OCI-LY1 (cell line): ENCODE measurements at regions not wholly inside any gene's neighbourhood (a gene's known extent, or its start where the extent isn't known, plus 50 kb on each side); places are given as distances from the start of the nearest gene placed in this dataset.

Experiments used
- H2AFZ ChIP-seq: fragments of 200-600 bp; sonication (generic), shearing (Covaris generic); 2 replicates; pipeline ENCODE4 v1.6.0; 2014; ENCODE audit warnings: antibody characterized with exemption, mild to moderate bottlenecking, low read length
- H3F3A ChIP-seq: fragments of 200-600 bp; sonication (generic), shearing (Covaris generic); 2 replicates; pipeline ENCODE4 v1.6.0; 2014; ENCODE audit warnings: mild to moderate bottlenecking, antibody characterized with exemption, low read length, moderate library complexity; ENCODE audit not compliant: insufficient read depth
- H3K27ac ChIP-seq: fragments of 200-600 bp; sonication (generic); 2 replicates; pipeline ENCODE4 v1.5.1; 2014; ENCODE audit warnings: low read length, mixed run types, mild to moderate bottlenecking, low read depth; ENCODE audit not compliant: poor library complexity, severe bottlenecking
- H3K27me3 ChIP-seq: fragments of 200-600 bp; sonication (generic); 2 replicates; pipeline ENCODE4 v1.6.0; 2014; ENCODE audit warnings: antibody characterized with exemption, mild to moderate bottlenecking, low read length, moderate library complexity; ENCODE audit not compliant: insufficient read depth
- H3K36me3 ChIP-seq: fragments of 200-600 bp; sonication (generic); 2 replicates; pipeline ENCODE4 v1.6.1; 2014; ENCODE audit warnings: mild to moderate bottlenecking, antibody characterized with exemption, low read length, moderate library complexity, mixed read lengths; ENCODE audit not compliant: insufficient read depth
- H3K4me1 ChIP-seq: fragments of 200-600 bp; sonication (generic); 2 replicates; pipeline ENCODE4 v1.5.1; 2014; ENCODE audit warnings: mild to moderate bottlenecking, low read length, moderate library complexity; ENCODE audit not compliant: insufficient read depth, severe bottlenecking
- H3K4me2 ChIP-seq: fragments of 200-600 bp; sonication (generic), shearing (Covaris generic); 2 replicates; pipeline ENCODE4 v1.6.1; 2014; ENCODE audit warnings: low read length
- H3K4me3 ChIP-seq: fragments of 200-600 bp; sonication (generic); 2 replicates; pipeline ENCODE4 v1.5.1; 2014; ENCODE audit warnings: low read length, low read depth, mild to moderate bottlenecking, mixed read lengths; ENCODE audit not compliant: poor library complexity, severe bottlenecking
- H3K79me2 ChIP-seq: fragments of 200-600 bp; shearing (Covaris generic); 2 replicates; pipeline ENCODE4 v1.6.1; 2016; ENCODE audit warnings: mixed run types, low read length, mixed read lengths; ENCODE audit not compliant: insufficient read depth
- H3K9ac ChIP-seq: fragments of 200-600 bp; sonication (generic), shearing (Covaris generic); 2 replicates; pipeline ENCODE4 v1.6.1; 2014; ENCODE audit warnings: mild to moderate bottlenecking, low read length, mixed read lengths
- H3K9me2 ChIP-seq: fragments of 200-600 bp; sonication (generic), shearing (Covaris generic); 2 replicates; pipeline ENCODE4 v1.6.1; 2014; ENCODE audit warnings: low read depth, mild to moderate bottlenecking, low read length, mixed read lengths
- H3K9me3 ChIP-seq: fragments of 200-600 bp; shearing (Covaris generic); 2 replicates; pipeline ENCODE4 v1.6.1; 2014; ENCODE audit warnings: low read length, mixed read lengths
- H4K20me1 ChIP-seq: fragments of 200-600 bp; sonication (generic), shearing (Covaris generic); 2 replicates; pipeline ENCODE4 v1.6.0; 2016; ENCODE audit warnings: mild to moderate bottlenecking, low read length; ENCODE audit not compliant: insufficient read depth
- EZH2 ChIP-seq: fragments of 200-600 bp; sonication (generic), shearing (Covaris generic); IDR thresholded peaks from 2 replicates; pipeline ENCODE4 v1.8.0; 2017; ENCODE audit warnings: borderline replicate concordance, mixed run types, mild to moderate bottlenecking, antibody characterized with exemption, low read length, moderate library complexity, mixed read lengths
- TF ChIP-seq, protein P1 (sequence below): fragments of 200-600 bp; sonication (generic), shearing (Covaris generic); IDR thresholded peaks from 2 replicates; pipeline ENCODE4 v1.5.1; 2017; ENCODE audit warnings: mild to moderate bottlenecking, antibody characterized with exemption, low read length, moderate library complexity, mixed read lengths

DNA sequence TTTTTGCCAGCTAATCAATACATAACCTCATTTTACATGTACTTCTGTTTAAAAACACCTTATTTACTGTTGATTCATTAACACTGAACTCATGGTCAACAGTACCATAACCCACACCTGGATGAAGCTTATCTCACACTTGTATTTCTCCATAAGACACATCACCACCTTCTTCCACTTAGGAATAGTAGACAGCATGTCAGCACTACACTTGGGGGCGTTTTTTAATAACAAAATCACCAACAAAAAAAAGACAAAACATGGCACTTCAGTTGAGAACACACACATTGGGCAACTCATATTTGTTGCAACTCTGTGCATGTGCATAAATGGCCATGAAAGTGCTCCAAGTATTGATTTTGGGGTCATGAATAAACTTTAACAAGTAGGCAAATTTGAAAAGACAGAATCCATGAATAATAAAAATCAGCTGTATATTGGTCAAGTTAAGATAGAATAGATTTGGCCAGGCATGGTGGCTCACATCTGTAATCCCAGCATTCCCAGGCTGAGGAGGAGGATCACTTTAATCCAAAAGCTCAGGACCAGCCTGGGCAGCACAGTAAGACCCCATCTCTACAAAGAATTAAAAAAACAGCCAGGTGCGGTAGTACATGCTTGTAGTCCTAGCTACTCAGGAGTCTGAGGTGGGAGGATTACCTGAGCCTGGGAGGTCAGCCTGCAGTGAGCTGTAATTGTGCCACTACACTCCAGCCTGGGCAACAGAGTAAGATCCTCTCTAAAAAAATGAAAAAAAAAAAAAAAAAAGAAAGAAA lies 84.4 kb upstream of the SRD5A2 start:
- no peak for TF ChIP-seq EZH2
- TF ChIP-seq, protein P1, sequence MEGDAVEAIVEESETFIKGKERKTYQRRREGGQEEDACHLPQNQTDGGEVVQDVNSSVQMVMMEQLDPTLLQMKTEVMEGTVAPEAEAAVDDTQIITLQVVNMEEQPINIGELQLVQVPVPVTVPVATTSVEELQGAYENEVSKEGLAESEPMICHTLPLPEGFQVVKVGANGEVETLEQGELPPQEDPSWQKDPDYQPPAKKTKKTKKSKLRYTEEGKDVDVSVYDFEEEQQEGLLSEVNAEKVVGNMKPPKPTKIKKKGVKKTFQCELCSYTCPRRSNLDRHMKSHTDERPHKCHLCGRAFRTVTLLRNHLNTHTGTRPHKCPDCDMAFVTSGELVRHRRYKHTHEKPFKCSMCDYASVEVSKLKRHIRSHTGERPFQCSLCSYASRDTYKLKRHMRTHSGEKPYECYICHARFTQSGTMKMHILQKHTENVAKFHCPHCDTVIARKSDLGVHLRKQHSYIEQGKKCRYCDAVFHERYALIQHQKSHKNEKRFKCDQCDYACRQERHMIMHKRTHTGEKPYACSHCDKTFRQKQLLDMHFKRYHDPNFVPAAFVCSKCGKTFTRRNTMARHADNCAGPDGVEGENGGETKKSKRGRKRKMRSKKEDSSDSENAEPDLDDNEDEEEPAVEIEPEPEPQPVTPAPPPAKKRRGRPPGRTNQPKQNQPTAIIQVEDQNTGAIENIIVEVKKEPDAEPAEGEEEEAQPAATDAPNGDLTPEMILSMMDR, result no peak
- Histone ChIP-seq H4K20me1 (no peaks in the 10 kb centered on the region), H3K9ac (no peak overlapping the region), H3K4me1 (no peaks in the 10 kb centered on the region), H3K36me3 (no peaks in the 10 kb centered on the region), H3F3A (no peaks in the 10 kb centered on the region), H3K79me2 (no peaks in the 10 kb centered on the region), H3K27me3 (no peaks in the 10 kb centered on the region), H3K27ac (no peak overlapping the region), H3K4me2 (no peak overlapping the region), H3K9me3 (no peaks in the 10 kb centered on the region), H3K9me2 (no peaks in the 10 kb centered on the region), H2AFZ (no peak overlapping the region), H3K4me3 (no peak overlapping the region)

DNA sequence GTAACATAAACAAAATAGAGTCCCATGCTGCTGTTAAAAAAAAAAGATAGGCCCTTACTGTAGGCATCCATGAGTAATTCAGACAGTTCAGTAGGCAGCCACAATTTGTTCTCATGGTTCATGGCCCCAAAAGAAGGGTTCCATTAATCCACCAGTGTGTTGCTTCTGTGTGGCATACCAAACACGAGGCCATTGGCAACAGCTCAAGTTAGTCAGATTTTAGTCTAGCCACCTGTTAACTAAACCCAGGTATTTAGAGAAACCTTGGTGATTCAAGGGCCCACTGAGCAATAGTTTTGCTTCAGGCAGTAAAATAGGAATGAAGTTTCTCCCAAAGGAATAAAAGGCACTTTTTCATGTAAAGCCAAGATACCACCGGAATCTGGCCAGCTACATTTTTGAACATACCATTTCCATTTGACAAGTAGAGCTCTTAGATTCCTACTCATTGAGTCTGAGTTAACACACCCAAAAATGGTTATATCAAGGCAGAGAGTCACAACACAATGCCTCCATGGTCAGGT lies 80.1 kb upstream of the SRD5A2 start:
- Histone ChIP-seq H3K9me2 (no peaks in the 10 kb centered on the region), H3F3A (no peaks in the 10 kb centered on the region), H3K79me2 (no peaks in the 10 kb centered on the region), H4K20me1 (no peaks in the 10 kb centered on the region), H3K27me3 (no peaks in the 10 kb centered on the region), H3K4me2 (no peak overlapping the region), H3K36me3 (no peaks in the 10 kb centered on the region), H3K9me3 (no peaks in the 10 kb centered on the region), H3K4me3 (no peak overlapping the region), H3K27ac (no peak overlapping the region), H3K9ac (no peak overlapping the region), H3K4me1 (no peaks in the 10 kb centered on the region), H2AFZ (no peak overlapping the region)
- TF ChIP-seq, protein P1, result no peak
- no peak for TF ChIP-seq EZH2

DNA sequence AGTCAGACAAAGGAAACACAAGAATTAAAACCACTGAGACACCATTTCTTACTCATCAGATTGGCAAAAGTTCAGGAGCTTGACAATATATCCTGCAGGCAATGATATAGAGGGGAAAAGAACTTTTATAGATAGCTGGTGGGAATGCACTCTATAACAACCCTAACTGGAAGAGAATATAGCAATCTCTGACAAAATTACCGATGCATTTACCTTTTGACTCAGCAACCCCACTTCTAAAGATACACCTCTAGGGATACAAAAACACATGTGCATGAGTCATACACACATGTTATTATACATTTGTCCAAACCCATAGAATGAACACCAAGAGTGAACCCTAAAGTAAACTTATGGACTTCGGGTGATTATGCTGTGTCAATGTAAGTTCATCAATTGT lies 79.4 kb upstream of the SRD5A2 start:
- Histone ChIP-seq H3K79me2 (no peaks in the 10 kb centered on the region), H2AFZ (no peak overlapping the region), H3K4me1 (no peaks in the 10 kb centered on the region), H3K9me2 (no peaks in the 10 kb centered on the region), H3K27ac (no peak overlapping the region), H3K4me2 (no peak overlapping the region), H4K20me1 (no peaks in the 10 kb centered on the region), H3K9ac (no peak overlapping the region), H3F3A (no peaks in the 10 kb centered on the region), H3K4me3 (no peak overlapping the region), H3K9me3 (no peaks in the 10 kb centered on the region), H3K36me3 (no peaks in the 10 kb centered on the region), H3K27me3 (no peaks in the 10 kb centered on the region)
- TF ChIP-seq, protein P1, result no peak
- TF ChIP-seq EZH2, result no peak
